Daoy (cell line): ENCODE measurements at regions not wholly inside any gene's neighbourhood (a gene's known extent, or its start where the extent isn't known, plus 50 kb on each side); places are given as distances from the start of the nearest gene placed in this dataset.
"Not testable (repeated sequence)": the region's sequence is repeated elsewhere in the genome, so short reads cannot be mapped to it uniquely, and the experiment has no call there.

Experiments
- DNase-seq: peaks from one replicate; pipeline ENCODE4 v3.0.0-alpha.2; 2015; ENCODE audit warnings: low read depth

DNA sequence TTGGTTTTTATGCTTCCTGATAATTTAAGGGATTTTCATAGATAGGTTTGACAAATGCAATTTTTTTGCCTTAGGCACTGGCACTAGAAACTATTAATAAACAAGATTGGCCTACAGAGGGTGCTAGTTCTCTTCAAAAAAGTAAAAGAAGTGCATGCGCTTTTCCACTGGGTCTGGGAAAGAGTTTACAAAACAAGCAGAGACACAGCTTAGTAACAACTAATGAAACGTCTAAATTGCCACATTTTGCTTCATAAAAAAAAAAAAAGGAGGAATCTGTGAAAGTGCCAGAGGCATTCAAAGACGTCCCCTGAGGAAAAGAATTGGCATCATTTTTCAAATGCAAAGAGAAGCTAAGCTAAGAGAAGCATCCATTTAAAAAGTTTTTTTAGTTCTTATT is 58.3 kb upstream of the EEA1 start:
- peak; percentile 32 for DNase-seq

GRCh38 chr12:92987846-92988621 is 58.9 kb upstream of the EEA1 start:
- no peak for DNase-seq

- no peak for DNase-seq
Observed at GRCh38 chr12:92988622-92989130, 59.6 kb upstream of the EEA1 start.

DNA sequence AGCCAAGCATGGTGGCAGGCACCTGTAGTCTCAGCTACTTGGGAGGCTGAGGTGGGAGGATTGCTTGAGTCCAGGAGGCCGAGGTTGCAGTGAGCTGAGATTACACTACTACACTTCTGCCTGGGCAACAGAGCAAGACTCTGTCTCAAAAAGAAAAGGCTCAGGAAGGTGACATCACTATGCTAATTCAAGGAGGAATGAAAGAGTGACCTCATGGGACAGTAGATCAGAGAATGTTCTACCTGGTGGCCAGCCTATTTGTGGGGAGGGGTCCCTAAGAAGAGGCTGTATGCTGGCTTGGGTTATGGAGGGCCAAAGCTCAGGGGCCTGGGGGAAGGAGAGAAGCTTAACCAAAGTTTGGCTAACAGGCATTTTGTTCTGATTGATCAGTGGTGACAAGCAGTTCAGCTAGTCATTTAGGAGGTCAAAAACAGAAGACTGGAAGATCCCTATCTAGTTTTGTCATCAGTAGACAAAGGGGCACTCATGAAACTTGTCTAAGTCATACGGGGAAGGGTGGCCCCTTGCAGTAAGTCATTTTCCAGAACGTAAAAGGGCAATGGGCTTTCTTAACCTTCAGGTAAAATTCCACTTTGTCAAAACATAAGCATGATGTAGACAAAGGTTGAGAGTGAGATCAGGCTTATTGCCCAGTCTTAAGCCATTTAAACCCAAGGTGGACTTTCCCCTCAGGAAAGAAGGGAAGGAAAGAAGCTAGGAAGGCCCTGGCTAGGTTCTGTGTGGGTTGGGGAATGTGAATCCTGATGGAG is 60.8 kb upstream of the EEA1 start:
- DNase-seq: no peak

DNA sequence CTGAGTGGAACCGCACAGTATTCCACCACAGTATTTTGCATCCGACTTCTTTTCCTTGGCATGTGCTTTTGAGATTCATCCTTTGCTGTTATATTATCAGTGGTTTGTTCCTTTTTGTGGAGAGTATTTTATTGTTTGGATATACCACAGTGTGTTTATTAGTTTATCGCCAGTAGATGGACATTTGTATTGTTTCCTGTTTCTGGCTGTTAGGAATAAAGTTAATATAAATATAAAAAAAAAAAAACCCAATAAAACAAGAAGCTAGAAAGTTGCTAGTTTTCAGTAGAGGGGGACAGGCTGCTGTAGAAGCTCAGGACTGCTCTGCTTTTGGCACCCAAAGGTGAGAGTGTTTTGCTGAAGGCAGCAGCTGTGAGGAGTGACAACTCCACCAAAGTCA is 62.0 kb upstream of the EEA1 start:
- DNase-seq: no peak

- DNase-seq: no peak
Observed at GRCh38 chr12:92992041-92992440, 62.9 kb upstream of the EEA1 start.

DNA sequence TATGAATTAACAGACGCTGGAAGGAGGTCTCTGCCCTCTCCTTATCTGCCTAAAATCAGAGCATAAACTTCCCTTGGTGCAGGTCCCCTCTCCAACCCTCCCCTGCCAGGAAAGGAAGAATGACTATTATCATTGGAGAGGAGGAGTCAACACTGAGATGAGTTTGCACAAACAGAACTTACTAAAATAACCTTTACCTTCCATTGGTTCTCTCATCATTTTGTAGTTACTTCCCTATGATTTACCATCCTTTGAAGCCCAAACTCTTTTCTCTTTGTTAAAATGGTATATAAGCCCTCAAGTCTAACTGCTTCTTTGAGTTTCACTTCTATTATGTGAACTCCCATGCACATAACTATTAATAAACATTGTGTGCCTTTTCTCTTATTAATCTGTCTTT is 64.2 kb upstream of the EEA1 start:
- DNase-seq: no peak

- no peak for DNase-seq
Observed at GRCh38 chr12:92995258-92995903, 66.3 kb upstream of the EEA1 start.

DNA sequence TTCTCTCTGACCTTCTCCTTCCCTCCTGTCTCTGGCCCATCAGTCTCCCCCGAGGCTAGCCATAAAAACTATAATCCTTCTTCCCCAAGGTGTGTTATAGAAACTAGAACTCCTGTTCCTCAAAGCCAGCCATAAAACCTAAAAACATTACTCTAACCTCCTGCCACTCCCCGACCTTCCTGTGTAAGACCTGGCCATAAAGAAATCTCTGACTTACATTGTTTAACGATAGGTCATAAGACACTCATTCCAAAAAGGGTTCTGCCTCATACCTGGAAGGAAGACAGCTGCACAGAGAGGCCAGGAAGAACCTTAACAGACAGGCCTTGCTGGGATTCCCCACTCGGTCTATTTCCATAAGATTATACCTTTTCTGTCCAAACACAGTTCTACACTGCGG is 70.9 kb upstream of the EEA1 start:
- DNase-seq: no peak

- no peak for DNase-seq
Observed at GRCh38 chr12:93001407-93001806, 72.3 kb upstream of the EEA1 start.

- DNase-seq: peak; percentile 47
Observed at GRCh38 chr12:93002293-93003054, 73.4 kb upstream of the EEA1 start.

DNA sequence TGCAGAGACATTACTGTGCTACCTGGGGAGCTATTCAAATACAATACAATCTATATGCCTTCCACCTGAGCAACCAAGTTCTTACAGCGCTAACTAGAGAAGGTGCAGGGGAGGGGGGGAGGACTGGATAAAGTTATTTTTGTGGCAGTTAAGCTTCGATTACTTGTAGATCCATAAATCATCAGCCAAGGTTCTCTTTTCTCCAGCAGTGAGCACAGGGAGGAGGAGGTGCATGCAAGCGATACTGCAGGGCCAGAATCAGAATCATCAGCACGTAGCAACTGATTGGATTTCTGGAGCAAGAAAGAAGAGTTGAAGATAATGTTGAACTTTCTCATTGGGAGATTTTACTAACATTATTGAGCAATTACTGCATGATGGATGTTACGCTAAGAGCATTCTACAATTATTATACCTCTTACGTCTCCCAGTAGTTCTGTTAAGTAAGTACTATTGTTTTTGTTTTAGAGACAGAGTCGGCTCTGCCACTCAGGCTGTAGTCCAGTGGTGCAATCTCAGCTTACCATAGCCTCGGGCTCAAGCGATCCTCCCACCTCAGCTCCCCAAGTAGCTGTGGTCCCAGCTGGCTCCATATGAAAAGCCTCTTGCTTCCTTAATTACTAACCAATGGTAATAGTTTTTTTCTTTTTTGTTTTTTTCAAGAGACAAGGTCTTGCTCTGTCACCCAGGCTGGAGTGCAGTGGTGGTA is 74.6 kb upstream of the EEA1 start:
- DNase-seq: no peak

DNA sequence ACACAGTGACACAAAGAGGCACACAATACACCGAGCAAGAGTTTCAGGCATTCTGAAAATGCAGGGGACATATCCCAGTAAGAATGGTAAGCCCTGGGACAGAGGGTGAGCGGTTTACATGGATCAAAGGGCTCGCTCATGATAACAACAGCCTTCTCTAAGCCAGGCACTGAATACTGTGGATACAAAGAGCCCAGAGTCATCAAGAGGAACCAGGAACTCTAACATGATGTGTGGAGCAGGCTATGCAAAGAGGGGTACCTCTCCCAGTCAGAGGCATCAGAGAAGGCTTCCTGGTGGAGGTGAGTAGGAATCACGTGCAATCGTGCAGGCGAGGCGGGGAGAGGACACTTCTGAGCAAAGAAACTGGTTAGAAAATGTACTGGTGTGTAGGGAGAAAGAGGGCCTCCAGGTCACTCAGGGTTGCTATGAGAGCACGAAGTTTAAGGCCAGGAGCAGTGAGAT is 76.9 kb upstream of the EEA1 start:
- DNase-seq: no peak

DNA sequence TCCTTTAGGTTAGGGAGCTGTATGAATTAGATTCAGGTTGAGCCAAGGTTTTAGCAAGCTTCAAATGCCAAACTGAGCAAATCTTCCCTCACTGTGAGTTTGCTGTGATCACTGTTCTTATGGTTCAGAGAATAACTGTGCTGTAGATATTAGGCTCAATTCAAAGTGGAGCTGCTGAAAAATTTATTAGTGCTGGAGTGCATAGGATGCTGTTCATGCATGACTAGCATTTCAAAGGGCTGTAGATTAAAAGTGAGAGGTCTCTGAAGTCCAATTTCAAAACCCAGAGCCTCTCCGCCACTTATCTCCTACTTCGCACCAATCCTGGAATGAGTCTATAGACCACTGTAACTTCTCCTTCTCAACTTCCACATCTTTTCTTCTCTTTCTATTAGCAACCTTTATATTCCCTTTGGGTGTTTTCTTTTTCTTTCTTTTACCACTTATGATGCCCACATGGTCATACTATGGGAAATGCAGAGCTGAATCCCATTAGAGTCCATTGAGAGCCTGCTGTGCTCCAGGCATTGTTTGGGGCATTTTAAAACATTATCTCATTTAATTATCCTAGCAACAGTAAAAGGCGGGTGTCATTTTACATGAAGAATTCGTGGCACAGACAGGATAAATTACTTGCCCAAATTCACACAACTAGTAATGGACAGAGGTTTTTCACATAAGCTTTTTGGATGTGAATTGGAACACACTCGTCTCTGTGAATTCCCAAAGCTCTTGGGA is 77.5 kb upstream of the EEA1 start:
- no peak for DNase-seq

GRCh38 chr12:93007544-93007943 is 78.4 kb upstream of the EEA1 start:
- no peak for DNase-seq

GRCh38 chr12:93008044-93008778 is 79.1 kb upstream of the EEA1 start:
- DNase-seq: no peak

DNA sequence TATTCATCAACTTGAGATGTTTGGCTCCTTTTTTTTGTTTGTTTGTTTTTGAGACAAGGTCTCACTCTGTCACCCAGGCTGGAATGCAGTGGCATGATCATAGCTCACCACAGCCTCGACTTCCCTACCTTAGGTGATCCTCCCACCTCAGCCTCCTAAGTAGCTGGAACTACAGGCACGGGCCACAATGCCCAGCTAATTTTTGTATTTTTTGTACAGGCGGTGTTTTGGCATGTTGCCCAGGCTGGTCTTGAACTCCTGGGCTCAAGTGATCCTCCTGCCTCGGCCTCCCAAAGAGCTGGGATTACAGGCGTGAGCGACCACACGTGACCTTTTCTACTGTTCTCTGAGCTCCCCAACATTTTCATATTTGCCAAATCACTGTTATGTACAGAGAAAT is 79.8 kb upstream of the EEA1 start:
- not testable (repeated sequence) for DNase-seq

DNA sequence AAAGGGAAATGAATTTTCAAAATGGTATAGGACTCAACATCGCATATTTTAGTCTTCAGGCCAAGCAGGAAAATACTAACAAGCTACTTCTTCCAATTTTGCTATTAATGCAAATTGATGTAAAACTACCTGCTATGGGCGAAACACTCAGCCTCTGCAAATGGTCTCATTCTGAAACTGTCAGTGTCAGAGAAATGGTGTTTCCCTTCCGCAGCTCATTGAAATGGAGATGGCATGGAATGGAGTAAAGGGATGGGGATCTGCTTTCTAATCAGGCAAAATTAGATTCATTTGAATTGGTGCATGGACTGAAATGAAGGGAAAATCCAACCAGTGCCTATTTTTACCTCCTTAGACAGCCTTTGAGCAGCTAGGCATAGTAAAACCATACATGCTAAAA is 80.4 kb upstream of the EEA1 start:
- no peak for DNase-seq

- DNase-seq: no peak
Observed at GRCh38 chr12:93010461-93010860, 81.4 kb upstream of the EEA1 start.

GRCh38 chr12:93011100-93011499 is 82.0 kb upstream of the EEA1 start:
- DNase-seq: peak; percentile 38
